HUES48 (cell line): ENCODE measurements at regions not wholly inside any gene's neighbourhood (a gene's known extent, or its start where the extent isn't known, plus 50 kb on each side); places are given as distances from the start of the nearest gene placed in this dataset.

Experiments
- H3K27ac ChIP-seq: one replicate; pipeline ENCODE4 v1.7.0; 2013; ENCODE audit warnings: low read depth, low read length, inconsistent platforms
- H3K27me3 ChIP-seq: 2 replicates; pipeline ENCODE4 v1.6.1; 2013; ENCODE audit warnings: mild to moderate bottlenecking, low read length; ENCODE audit not compliant: control insufficient read depth, insufficient read depth
- H3K36me3 ChIP-seq: 2 replicates; pipeline ENCODE4 v1.6.1; 2013; ENCODE audit warnings: low read length; ENCODE audit not compliant: control insufficient read depth, insufficient read depth
- H3K4me1 ChIP-seq: 2 replicates; pipeline ENCODE4 v1.6.1; 2013; ENCODE audit warnings: mild to moderate bottlenecking, low read length; ENCODE audit not compliant: control insufficient read depth, insufficient read depth
- H3K4me3 ChIP-seq: 2 replicates; pipeline ENCODE4 v1.5.1; 2013; ENCODE audit warnings: mild to moderate bottlenecking, low read depth, low read length
- H3K9ac ChIP-seq: 2 replicates; pipeline ENCODE4 v1.6.1; 2013; ENCODE audit warnings: mild to moderate bottlenecking, low read depth, low read length, moderate library complexity
- H3K9me3 ChIP-seq: 2 replicates; pipeline ENCODE4 v1.6.1; 2013; ENCODE audit warnings: low read length; ENCODE audit not compliant: control insufficient read depth, insufficient read depth

GRCh38 chr3:188057124-188057523 is 96.8 kb upstream of the LPP start:
- Histone ChIP-seq H3K27me3 (peaks cover 6% of the 10 kb centered on the region; the same call in 1 of the 2 replicates), H3K27ac (no peak overlapping the region), H3K36me3 (no peaks in the 10 kb centered on the region), H3K9me3 (no peaks in the 10 kb centered on the region), H3K4me1 (peaks cover 11% of the 10 kb centered on the region), H3K4me3 (no peak overlapping the region), H3K9ac (no peak overlapping the region)

GRCh38 chr3:188058569-188059184 is 95.3 kb upstream of the LPP start:
- no peaks in the 10 kb centered on the region for H3K9me3 ChIP-seq
- no peak overlapping the region for H3K27ac ChIP-seq
- no peak overlapping the region for H3K4me3 ChIP-seq

GRCh38 chr3:188059351-188059750 is 94.6 kb upstream of the LPP start:
- H3K36me3 ChIP-seq, result no peaks in the 10 kb centered on the region

More at GRCh38 chr3:188058569-188059184, 95.3 kb upstream of the LPP start:
- Histone ChIP-seq H3K27me3 (peaks cover 6% of the 10 kb centered on the region; the same call in 1 of the 2 replicates), H3K36me3 (no peaks in the 10 kb centered on the region), H3K9ac (no peak overlapping the region), H3K4me1 (no peaks in the 10 kb centered on the region)

GRCh38 chr3:188060264-188060835 is 93.6 kb upstream of the LPP start:
- Histone ChIP-seq H3K4me1 (no peaks in the 10 kb centered on the region), H3K27ac (no peak overlapping the region), H3K9ac (no peak overlapping the region), H3K36me3 (no peaks in the 10 kb centered on the region), H3K9me3 (no peaks in the 10 kb centered on the region), H3K4me3 (no peak overlapping the region), H3K27me3 (no peaks in the 10 kb centered on the region)

More at GRCh38 chr3:188059351-188059750, 94.6 kb upstream of the LPP start:
- no peak overlapping the region for H3K9ac ChIP-seq
- H3K27ac ChIP-seq, result no peak overlapping the region
- H3K27me3 ChIP-seq, result no peaks in the 10 kb centered on the region
- no peaks in the 10 kb centered on the region for H3K4me1 ChIP-seq
- no peak overlapping the region for H3K4me3 ChIP-seq
- H3K9me3 ChIP-seq, result no peaks in the 10 kb centered on the region

GRCh38 chr3:188060840-188061544 is 93.0 kb upstream of the LPP start:
- no peaks in the 10 kb centered on the region for H3K36me3 ChIP-seq
- H3K9ac ChIP-seq, result no peak overlapping the region
- H3K27ac ChIP-seq, result no peak overlapping the region
- H3K4me1 ChIP-seq, result no peaks in the 10 kb centered on the region
- no peaks in the 10 kb centered on the region for H3K9me3 ChIP-seq
- no peaks in the 10 kb centered on the region for H3K27me3 ChIP-seq
- no peak overlapping the region for H3K4me3 ChIP-seq

GRCh38 chr3:188062216-188062615 is 91.7 kb upstream of the LPP start:
- Histone ChIP-seq H3K9me3 (no peaks in the 10 kb centered on the region), H3K27me3 (no peaks in the 10 kb centered on the region), H3K36me3 (no peaks in the 10 kb centered on the region), H3K4me3 (no peak overlapping the region), H3K4me1 (no peaks in the 10 kb centered on the region), H3K9ac (no peak overlapping the region), H3K27ac (no peak overlapping the region)

- Histone ChIP-seq H3K9me3 (no peaks in the 10 kb centered on the region), H3K9ac (no peak overlapping the region)
Observed at GRCh38 chr3:188064831-188065493, 89.0 kb upstream of the LPP start.

GRCh38 chr3:188066141-188066540 is 87.8 kb upstream of the LPP start:
- Histone ChIP-seq H3K4me1 (no peaks in the 10 kb centered on the region), H3K36me3 (no peaks in the 10 kb centered on the region), H3K9ac (no peak overlapping the region), H3K27me3 (no peaks in the 10 kb centered on the region), H3K27ac (no peak overlapping the region), H3K9me3 (no peaks in the 10 kb centered on the region), H3K4me3 (no peak overlapping the region)

More at GRCh38 chr3:188064831-188065493, 89.0 kb upstream of the LPP start:
- no peaks in the 10 kb centered on the region for H3K36me3 ChIP-seq
- no peaks in the 10 kb centered on the region for H3K27me3 ChIP-seq
- no peaks in the 10 kb centered on the region for H3K4me1 ChIP-seq
- H3K27ac ChIP-seq, result no peak overlapping the region
- H3K4me3 ChIP-seq, result no peak overlapping the region

- H3K4me3 ChIP-seq, result no peak overlapping the region
- H3K9ac ChIP-seq, result no peak overlapping the region
- H3K27ac ChIP-seq, result no peak overlapping the region
- H3K9me3 ChIP-seq, result no peaks in the 10 kb centered on the region
- no peaks in the 10 kb centered on the region for H3K36me3 ChIP-seq
- no peaks in the 10 kb centered on the region for H3K27me3 ChIP-seq
- H3K4me1 ChIP-seq, result no peaks in the 10 kb centered on the region
Observed at GRCh38 chr3:188067932-188068331, 86.0 kb upstream of the LPP start.

GRCh38 chr3:188068342-188068741 is 85.6 kb upstream of the LPP start:
- no peaks in the 10 kb centered on the region for H3K36me3 ChIP-seq
- no peaks in the 10 kb centered on the region for H3K9me3 ChIP-seq
- H3K4me1 ChIP-seq, result no peaks in the 10 kb centered on the region
- H3K27ac ChIP-seq, result no peak overlapping the region
- no peak overlapping the region for H3K9ac ChIP-seq
- H3K4me3 ChIP-seq, result no peak overlapping the region
- no peaks in the 10 kb centered on the region for H3K27me3 ChIP-seq

- Histone ChIP-seq H3K36me3 (no peaks in the 10 kb centered on the region), H3K9ac (no peak overlapping the region), H3K4me3 (no peak overlapping the region), H3K27me3 (no peaks in the 10 kb centered on the region), H3K4me1 (no peaks in the 10 kb centered on the region), H3K9me3 (no peaks in the 10 kb centered on the region), H3K27ac (no peak overlapping the region)
Observed at GRCh38 chr3:188071636-188072035, 82.3 kb upstream of the LPP start.
